Pancreas (tissue), 10 donors: ENCODE measurements at regions not wholly inside any gene's neighbourhood (a gene's known extent, or its start where the extent isn't known, plus 50 kb on each side); places are given as distances from the start of the nearest gene placed in this dataset.

Experiments used
- ATAC-seq, 4 donors: fragments of 200-7000 bp; cut with Tn5 transposase; one replicate each; pipeline versions ENCODE4 v1.8.0 to v1.9.1; 2020; ENCODE audit warnings: mild to moderate bottlenecking in 4 of 4, moderate library complexity in 4 of 4
- DNase-seq, 6 donors: peaks; one replicate each; pipeline ENCODE4 v3.0.0-alpha.2; 2020
- FAIRE-seq: peaks from 2 replicates; lab custom pipeline; 2012; peaks lifted over from hg19 to GRCh38; lab: Jason Lieb, UNC
- H3K27ac ChIP-seq, 4 donors: fragments of 200-600 bp; sonication (generic); 1 replicate in 3 of 4; 2 replicates in 1 of 4; pipeline versions ENCODE4 v1.5.0 to v1.8.0; 2020
- H3K27me3 ChIP-seq, 4 donors: fragments of 200-600 bp; one replicate each; pipeline ENCODE4 v1.8.0; 2021
- H3K36me3 ChIP-seq, 3 donors: fragments of 200-600 bp; sonication (generic) in 1 of 3; one replicate each; pipeline versions ENCODE4 v1.5.0 to v1.8.0; 2020 to 2021
- H3K4me1 ChIP-seq, 3 donors: fragments of 200-600 bp; one replicate each; pipeline ENCODE4 v1.8.0; 2021
- H3K4me3 ChIP-seq, 4 donors: fragments of 200-600 bp; sonication (generic) in 2 of 4; one replicate each; pipeline versions ENCODE4 v1.5.0 to v1.8.0; 2020 to 2021
- H3K9me3 ChIP-seq, 4 donors: fragments of 200-600 bp; one replicate each; pipeline ENCODE4 v1.8.0; 2021
- CTCF ChIP-seq, 4 donors: fragments of 200-600 bp; sonication (generic) in 3 of 4; IDR thresholded peaks; one replicate each; pipeline versions ENCODE4 v1.5.0 to v1.8.0; 2021; ENCODE audit warnings: antibody characterized with exemption in 4 of 4
- WGBS, 2 donors: extraction: QIAGEN DNeasy Blood & Tissue Kit; methylation state at CpG; one replicate each; pipeline ENCODE4 v1.1.7; 2013; 5-methylcytosine and 5-hydroxymethylcytosine counted together
- intact Hi-C, 3 donors: fragments of 100-400 bp; cut with DNase I; formaldehyde crosslinking; loops; one replicate each; pipeline versions ENCODE4 v1.11.1 to v1.14.2; 2022
- donor health status: healthy with polysubstance abuse.
- donor health status: DM: no; HTN: no; CAD: no; lungs with moderate emphysema.
- donor health status: DM: no; HTN: no; CAD: no.
- donor health status: control.
- donor health status: control.
- donor health status: Bipolar disorder and iron deficiency.
- donor health status: DM: yes; HTN: yes; CAD: no.
- donor health status: DM: no; HTN: no; CAD: no.
- donor health status: DM: no; HTN: no; CAD: no.
- donor health status: DM: yes; HTN: yes; CAD: no.

DNA sequence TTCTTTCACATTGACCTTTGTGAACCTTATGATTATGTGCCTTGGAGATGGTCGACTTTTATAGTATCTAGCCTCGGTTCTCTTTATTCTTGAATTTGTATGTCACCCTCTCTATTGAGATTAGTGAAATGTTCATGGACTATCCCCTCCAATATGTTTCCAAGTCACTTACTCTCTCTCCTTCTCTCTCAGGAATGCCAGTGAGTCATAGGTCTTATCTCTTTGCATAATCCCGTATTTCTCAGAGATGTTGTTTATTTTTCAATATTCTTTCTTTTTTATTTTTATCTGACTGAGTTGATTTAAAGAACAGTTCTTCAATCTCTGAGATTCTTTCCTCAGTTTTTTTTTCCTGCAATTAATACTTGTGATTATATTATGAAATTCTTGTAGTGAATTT is 411.6 kb upstream of the CADM2 start:
- Histone ChIP-seq H3K36me3 (no peaks in the 10 kb centered on the region), H3K9me3 (no peaks in the 10 kb centered on the region), H3K27me3 (no peaks in the 10 kb centered on the region), H3K27ac (no peak overlapping the region), H3K4me1 (no peaks in the 10 kb centered on the region), H3K4me3 (no peak overlapping the region)
- ATAC-seq (no peak), FAIRE-seq (no peak), DNase-seq (no peak)
- TF ChIP-seq CTCF (IDR thresholded peaks at IDR 0.05) = no peak
- intact Hi-C loops = no loop called here
- WGBS, 2 donors = 45 to 47% methylated on average over 3 of the region's 3 CpGs

- Histone ChIP-seq H3K4me1 (no peaks in the 10 kb centered on the region), H3K27ac (no peak overlapping the region), H3K36me3 (no peaks in the 10 kb centered on the region), H3K27me3 (no peaks in the 10 kb centered on the region), H3K4me3 (peak overlapping the region in 2 of 4 donors; percentile 19), H3K9me3 (no peaks in the 10 kb centered on the region)
- ATAC-seq = peak; percentile 78 to 96 (median 92)
- WGBS, 2 donors = 44 to 57% methylated on average over 23 of the region's 23 CpGs
- intact Hi-C loops = no loop called here
- FAIRE-seq = no peak
- TF ChIP-seq CTCF (IDR thresholded peaks at IDR 0.05) = peak; percentile 19 to 40 (median 25)
- DNase-seq = peak; percentile 32 to 59 (median 52)
Observed at GRCh38 chr3:84547971-84548970, 410.5 kb upstream of the CADM2 start.

- TF ChIP-seq CTCF (IDR thresholded peaks at IDR 0.05) = no peak
- intact Hi-C loops = no loop called here
- Histone ChIP-seq H3K9me3 (no peaks in the 10 kb centered on the region), H3K36me3 (no peaks in the 10 kb centered on the region), H3K27me3 (no peaks in the 10 kb centered on the region), H3K4me3 (no peak overlapping the region), H3K4me1 (no peaks in the 10 kb centered on the region), H3K27ac (no peak overlapping the region)
- no peak for DNase-seq
- WGBS, 2 donors = 52 to 67% methylated on average over 2 of the region's 2 CpGs
- no peak for FAIRE-seq
- ATAC-seq = no peak
Observed at GRCh38 chr3:84555629-84556028, 403.2 kb upstream of the CADM2 start.

DNA sequence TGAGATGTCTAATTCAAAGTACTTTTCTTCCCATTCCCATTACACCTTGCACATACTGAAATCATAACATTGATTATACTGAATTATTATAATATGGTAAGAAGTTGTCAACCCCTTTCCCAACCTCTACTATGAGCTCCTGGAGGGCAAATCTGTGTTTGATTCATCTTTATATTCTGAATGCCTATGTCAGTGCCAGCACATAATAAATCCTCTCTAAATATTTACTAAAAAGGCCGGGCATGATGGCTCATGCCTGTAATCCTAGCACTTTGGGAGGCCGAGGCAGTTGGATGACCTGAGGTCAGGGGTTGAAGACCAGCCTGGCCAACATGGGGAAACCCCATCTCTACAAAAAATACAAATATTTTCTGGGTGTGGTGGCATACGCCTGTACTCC is 392.5 kb upstream of the CADM2 start:
- DNase-seq (no peak), FAIRE-seq (no peak), ATAC-seq (no peak)
- H3K4me3 ChIP-seq = no peak overlapping the region
- intact Hi-C loops = no loop called here
- no peaks in the 10 kb centered on the region for H3K9me3 ChIP-seq
- no peaks in the 10 kb centered on the region for H3K36me3 ChIP-seq
- no peaks in the 10 kb centered on the region for H3K27me3 ChIP-seq
- WGBS, 2 donors = 58 to 69% methylated on average over 3 of the region's 3 CpGs
- no peak overlapping the region for H3K27ac ChIP-seq
- no peak for TF ChIP-seq CTCF (IDR thresholded peaks at IDR 0.05)
- H3K4me1 ChIP-seq = no peaks in the 10 kb centered on the region

DNA sequence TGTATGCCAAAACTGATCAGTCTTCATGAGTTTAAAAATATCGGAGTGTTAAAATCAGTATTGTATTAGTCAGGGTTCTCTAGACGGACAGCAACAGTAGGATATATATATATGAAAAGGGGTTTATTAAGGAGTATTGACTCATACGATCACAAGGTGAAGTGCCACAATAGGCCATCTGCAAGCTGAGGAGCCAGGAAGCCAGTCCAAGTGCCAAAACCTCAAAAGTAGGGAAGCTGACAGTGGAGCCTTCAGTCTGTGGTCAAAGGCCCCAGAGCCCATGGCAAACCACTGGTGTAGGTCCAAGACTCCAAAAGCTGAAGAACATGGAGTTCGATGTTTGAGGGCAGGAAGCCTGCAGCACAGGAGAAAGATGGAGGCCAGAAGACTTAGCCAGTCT is 391.0 kb upstream of the CADM2 start:
- Histone ChIP-seq H3K27ac (no peak overlapping the region), H3K27me3 (no peaks in the 10 kb centered on the region), H3K9me3 (no peaks in the 10 kb centered on the region), H3K36me3 (no peaks in the 10 kb centered on the region), H3K4me1 (no peaks in the 10 kb centered on the region), H3K4me3 (no peak overlapping the region)
- intact Hi-C loops = no loop called here
- 75 to 84% methylated on average over 4 of the region's 4 CpGs for WGBS, 2 donors
- TF ChIP-seq CTCF (IDR thresholded peaks at IDR 0.05) = no peak
- DNase-seq = no peak
- FAIRE-seq = no peak
- ATAC-seq = no peak
